NOMO-1 treated with DMSO at 0.1 percent for 48 hours (cell line): ENCODE measurements at regions not wholly inside any gene's neighbourhood (a gene's known extent, or its start where the extent isn't known, plus 50 kb on each side); places are given as distances from the start of the nearest gene placed in this dataset.

Experiments used
- DNase-seq: peaks from one replicate; lab custom pipeline; 2025; ENCODE audit not compliant: unreplicated experiment; lab: John Stamatoyannopoulos, UW

DNA sequence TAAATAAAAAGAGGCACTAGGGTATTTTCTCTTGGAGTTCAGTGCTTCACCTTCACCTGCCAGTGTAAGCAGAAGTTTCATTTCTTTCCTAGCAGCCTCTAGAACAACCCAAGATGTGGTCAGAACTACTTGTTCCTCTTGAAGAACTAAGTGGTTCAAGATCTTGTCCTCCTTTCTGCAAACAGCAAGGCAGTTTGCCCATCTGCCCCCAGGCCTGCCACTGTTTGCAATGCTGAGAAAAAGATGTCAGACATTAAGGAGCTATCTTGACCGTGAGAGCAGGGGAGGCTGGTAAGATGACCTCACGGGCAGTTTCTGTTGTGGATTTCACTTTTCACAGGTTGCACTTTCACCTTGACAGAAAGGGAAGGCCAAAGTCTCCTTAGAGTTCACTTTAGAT lies 52.0 kb upstream of the KLF4 start:
- DNase-seq, result no peak

DNA sequence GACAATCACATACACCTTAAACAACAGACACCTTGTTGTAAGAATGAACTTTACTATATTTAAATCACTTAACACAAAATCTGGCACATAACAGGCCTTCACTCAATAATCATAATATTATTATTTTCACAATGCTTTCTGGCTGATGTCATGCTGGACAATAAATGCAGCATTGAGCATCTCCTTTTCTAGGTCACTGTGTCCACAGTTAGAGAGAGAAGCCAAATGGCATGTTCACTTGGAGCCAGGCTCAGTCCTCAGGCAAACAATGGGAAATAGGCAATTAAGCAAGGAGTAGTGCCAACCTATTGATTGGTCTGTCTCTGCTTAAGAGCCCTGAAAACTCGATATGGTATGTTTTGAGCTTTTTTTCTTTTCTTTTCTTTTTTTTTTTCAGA lies 50.6 kb upstream of the KLF4 start:
- no peak for DNase-seq

DNA sequence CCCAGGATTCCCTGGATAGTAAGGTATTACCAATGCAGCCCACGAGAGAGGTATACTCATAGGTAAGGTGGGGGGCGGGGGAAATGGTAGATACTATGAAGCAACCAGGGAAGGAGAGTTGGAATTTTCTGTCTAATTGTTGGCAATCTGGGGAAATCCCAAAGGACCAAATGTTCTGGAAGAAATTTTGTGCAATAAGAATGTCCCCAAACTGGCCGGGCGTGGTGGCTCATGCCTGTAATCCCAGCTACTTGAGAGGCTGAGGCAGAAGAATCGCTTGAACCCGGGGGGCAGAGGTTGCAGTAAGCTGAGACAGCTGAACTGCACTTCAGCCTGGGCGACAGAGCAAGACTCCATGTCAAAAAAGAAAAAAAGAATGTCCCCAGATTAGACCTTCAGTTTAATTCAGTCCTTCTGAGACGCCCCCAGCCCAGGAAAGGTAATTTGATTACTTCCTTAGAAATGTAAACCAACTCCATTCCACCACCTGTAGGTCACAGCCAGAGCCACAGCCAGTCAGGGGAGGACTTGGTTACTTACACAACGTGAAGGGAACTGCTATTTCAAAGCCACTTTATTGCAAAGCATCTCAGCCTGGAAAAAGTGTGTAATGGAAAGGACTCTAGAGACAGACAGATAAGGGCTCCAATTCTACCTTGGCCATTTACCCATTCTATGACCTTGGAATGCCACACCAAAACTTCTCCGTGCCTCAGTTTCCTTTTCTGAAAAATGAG lies 50.0 kb upstream of the KLF4 start:
- no peak for DNase-seq
